Stimulated activated memory B cell treated with anti-CD40 and anti-IgM and Interleukin-4, amounts not matched to agents 10 μg/mL and 1 μg/mL and 100 μg/mL, for 72 hours (primary cell): ENCODE measurements at regions not wholly inside any gene's neighbourhood (a gene's known extent, or its start where the extent isn't known, plus 50 kb on each side); places are given as distances from the start of the nearest gene placed in this dataset.

Experiments used
- ATAC-seq: fragments of 150-1000 bp; cut with Tn5 transposase; 2 replicates; pipeline ENCODE4 v1.10.0; 2021
- H3K27ac Mint-ChIP-seq: one replicate; pipeline ENCODE4 v1.8.0; 2022; ENCODE audit warnings: mild to moderate bottlenecking, mixed read lengths
- H3K27me3 Mint-ChIP-seq: one replicate; pipeline ENCODE4 v1.8.0; 2022; ENCODE audit warnings: mixed read lengths
- H3K36me3 Mint-ChIP-seq: one replicate; pipeline ENCODE4 v1.8.0; 2022; ENCODE audit warnings: mixed read lengths
- H3K4me1 Mint-ChIP-seq: one replicate; pipeline ENCODE4 v1.8.0; 2022; ENCODE audit warnings: mixed read lengths
- H3K4me3 Mint-ChIP-seq: one replicate; pipeline ENCODE4 v1.8.0; 2022; ENCODE audit warnings: mild to moderate bottlenecking, moderate library complexity, mixed read lengths
- H3K9me3 Mint-ChIP-seq: one replicate; pipeline ENCODE4 v1.8.0; 2022; ENCODE audit warnings: mixed read lengths

DNA sequence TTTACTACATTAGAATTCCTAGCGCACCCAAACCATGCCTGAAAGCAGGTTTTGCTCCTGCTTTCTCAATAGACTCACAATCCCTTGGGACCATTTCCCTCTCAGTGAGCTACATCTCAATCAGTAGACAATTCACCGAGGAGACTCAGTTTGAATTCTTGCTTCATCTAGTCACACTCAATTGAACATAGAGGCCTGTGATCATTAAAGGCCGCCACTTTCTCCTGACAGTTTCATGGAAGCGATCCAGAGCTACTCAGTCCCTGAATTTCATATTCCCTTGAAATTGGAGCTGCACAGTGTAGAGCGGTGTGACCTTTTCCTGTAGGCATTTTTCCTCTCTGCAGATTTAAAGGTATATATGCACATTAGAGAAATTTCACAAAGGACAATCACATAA is 193.9 kb upstream of the SPOCK3 start:
- Mint-ChIP-seq H3K4me1 (no peaks in the 10 kb centered on the region), H3K27me3 (no peaks in the 10 kb centered on the region), H3K27ac (no peak overlapping the region), H3K4me3 (no peak overlapping the region), H3K36me3 (no peaks in the 10 kb centered on the region), H3K9me3 (peaks cover 6% of the 10 kb centered on the region)
- no peak for ATAC-seq

GRCh38 chr4:167431371-167431770 is 197.1 kb upstream of the SPOCK3 start:
- H3K27me3 Mint-ChIP-seq, result no peaks in the 10 kb centered on the region
- H3K36me3 Mint-ChIP-seq, result no peaks in the 10 kb centered on the region
- no peak overlapping the region for H3K4me3 Mint-ChIP-seq
- H3K9me3 Mint-ChIP-seq, result peaks cover 8% of the 10 kb centered on the region
- ATAC-seq, result no peak
- H3K27ac Mint-ChIP-seq, result no peak overlapping the region
- no peaks in the 10 kb centered on the region for H3K4me1 Mint-ChIP-seq

DNA sequence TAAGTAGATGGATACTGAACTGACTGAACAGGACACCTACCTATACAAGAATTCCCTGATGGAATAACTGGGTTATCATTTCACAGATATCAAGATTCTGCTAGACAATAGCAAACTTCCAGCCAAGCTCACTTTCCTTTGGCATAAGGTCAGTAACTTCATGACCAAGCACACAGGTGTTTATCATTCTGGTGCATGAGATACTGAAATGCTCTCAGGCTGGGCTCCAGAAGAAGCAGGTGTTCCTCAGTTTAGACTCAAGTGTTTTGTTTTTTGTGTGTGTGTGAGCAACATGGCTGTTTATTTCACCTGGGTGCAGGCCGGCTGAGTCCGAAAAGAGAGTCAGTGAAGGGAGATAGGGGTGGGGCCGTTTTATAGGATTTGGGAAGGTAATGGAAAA is 201.5 kb upstream of the SPOCK3 start:
- Mint-ChIP-seq H3K27me3 (no peaks in the 10 kb centered on the region), H3K36me3 (no peaks in the 10 kb centered on the region), H3K4me3 (no peak overlapping the region), H3K4me1 (no peaks in the 10 kb centered on the region), H3K27ac (no peak overlapping the region), H3K9me3 (peaks cover 19% of the 10 kb centered on the region)
- no peak for ATAC-seq

DNA sequence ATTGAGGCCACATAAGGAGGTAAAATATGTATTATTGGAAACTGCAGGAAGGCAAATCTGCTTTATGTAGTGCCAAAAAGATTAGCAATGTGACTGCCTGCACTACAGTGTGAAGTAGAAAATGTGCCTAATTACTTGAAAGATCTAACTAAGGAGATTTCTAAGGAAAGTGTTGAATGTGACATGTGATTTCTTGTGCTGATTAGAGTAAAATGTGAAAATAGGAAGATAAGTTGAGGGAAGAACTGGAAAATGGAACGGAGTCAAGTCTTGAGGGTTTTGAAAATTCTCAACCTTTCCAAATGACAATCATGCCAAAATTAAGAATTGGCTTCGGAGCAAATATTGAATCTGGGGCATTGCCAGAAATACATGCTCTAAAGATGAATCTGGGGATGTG is 209.5 kb upstream of the SPOCK3 start:
- Mint-ChIP-seq H3K27me3 (no peaks in the 10 kb centered on the region), H3K9me3 (peaks cover 7% of the 10 kb centered on the region), H3K27ac (no peak overlapping the region), H3K4me3 (no peak overlapping the region), H3K4me1 (no peaks in the 10 kb centered on the region), H3K36me3 (no peaks in the 10 kb centered on the region)
- no peak for ATAC-seq

DNA sequence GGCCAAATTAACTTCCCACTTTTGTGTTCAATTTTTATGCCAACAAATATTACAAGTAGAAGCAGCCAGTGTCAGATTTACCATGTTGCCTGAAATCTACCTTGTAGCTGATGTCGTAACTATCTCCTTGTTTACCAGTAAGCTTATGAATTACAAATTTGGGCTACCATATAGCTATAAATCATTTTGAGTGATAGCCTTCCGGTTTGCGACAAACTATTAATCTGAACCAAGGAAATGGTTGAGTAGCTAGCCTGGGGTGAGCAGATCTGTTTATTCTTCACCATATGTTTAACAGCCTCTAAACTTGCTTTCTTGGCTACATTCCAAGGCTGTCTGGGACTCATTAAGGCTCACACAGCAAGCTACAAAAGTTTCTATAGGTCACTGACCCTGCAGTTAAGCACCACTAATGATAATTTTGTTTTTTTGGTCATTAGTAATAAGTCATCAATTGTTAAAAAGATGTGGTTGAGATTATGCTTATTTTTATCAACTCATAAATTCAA is 218.7 kb upstream of the SPOCK3 start:
- no peak for ATAC-seq
- H3K27ac Mint-ChIP-seq, result no peak overlapping the region
- no peaks in the 10 kb centered on the region for H3K36me3 Mint-ChIP-seq
- no peak overlapping the region for H3K4me3 Mint-ChIP-seq
- no peaks in the 10 kb centered on the region for H3K27me3 Mint-ChIP-seq
- H3K9me3 Mint-ChIP-seq, result no peaks in the 10 kb centered on the region
- H3K4me1 Mint-ChIP-seq, result no peaks in the 10 kb centered on the region

DNA sequence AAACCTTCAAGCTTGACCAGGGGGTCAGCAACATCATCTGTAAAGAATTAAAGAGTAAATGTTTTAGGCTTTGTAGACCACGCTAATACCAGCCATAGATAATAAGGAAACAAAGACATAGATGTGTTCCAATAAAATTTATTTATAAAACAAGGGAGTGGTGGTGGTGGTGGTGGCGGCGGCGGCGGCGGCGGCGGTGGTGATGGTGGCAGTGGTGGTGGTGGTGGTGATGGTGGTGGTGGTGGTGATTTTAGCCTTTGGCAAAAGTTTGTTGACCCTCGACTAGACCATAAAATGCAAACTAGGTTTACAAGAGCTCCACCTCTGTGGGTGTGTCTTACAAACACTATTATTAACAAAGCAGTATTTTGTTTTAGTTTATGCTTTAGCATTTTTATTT is 222.3 kb upstream of the SPOCK3 start:
- H3K9me3 Mint-ChIP-seq, result no peaks in the 10 kb centered on the region
- H3K4me3 Mint-ChIP-seq, result no peak overlapping the region
- H3K27ac Mint-ChIP-seq, result no peak overlapping the region
- no peak for ATAC-seq
- no peaks in the 10 kb centered on the region for H3K27me3 Mint-ChIP-seq
- H3K36me3 Mint-ChIP-seq, result no peaks in the 10 kb centered on the region
- H3K4me1 Mint-ChIP-seq, result no peaks in the 10 kb centered on the region

DNA sequence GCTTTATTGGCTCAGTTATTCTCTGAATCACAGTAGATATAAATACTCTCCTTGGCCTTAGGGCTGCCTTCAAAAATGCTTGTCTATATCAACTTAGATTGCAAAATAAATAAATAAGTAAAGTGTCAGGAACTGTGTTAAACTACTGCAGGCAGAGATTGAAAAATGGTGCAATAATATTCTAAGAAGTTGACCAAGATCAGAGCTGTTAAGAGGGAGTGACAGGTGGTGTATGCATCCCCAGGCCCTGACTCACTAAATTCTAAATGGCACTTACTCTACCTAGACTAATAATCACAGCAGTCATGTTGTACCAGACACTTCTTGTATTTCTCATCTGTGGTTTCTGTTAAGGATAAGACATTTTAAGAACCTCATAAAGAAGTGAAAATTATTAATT is 235.1 kb upstream of the SPOCK3 start:
- Mint-ChIP-seq H3K9me3 (no peaks in the 10 kb centered on the region), H3K4me1 (no peaks in the 10 kb centered on the region), H3K27me3 (no peaks in the 10 kb centered on the region), H3K27ac (no peak overlapping the region), H3K36me3 (no peaks in the 10 kb centered on the region), H3K4me3 (no peak overlapping the region)
- ATAC-seq, result no peak

- H3K4me1 Mint-ChIP-seq, result no peaks in the 10 kb centered on the region
Measured at GRCh38 chr4:167475951-167476350, 241.7 kb upstream of the SPOCK3 start.

GRCh38 chr4:167492007-167492406 is 257.7 kb upstream of the SPOCK3 start:
- H3K9me3 Mint-ChIP-seq, result peaks cover 14% of the 10 kb centered on the region
- no peaks in the 10 kb centered on the region for H3K36me3 Mint-ChIP-seq
- no peaks in the 10 kb centered on the region for H3K27me3 Mint-ChIP-seq
- H3K4me1 Mint-ChIP-seq, result no peaks in the 10 kb centered on the region
- no peak overlapping the region for H3K4me3 Mint-ChIP-seq
- ATAC-seq, result no peak
- no peak overlapping the region for H3K27ac Mint-ChIP-seq

More at GRCh38 chr4:167475951-167476350, 241.7 kb upstream of the SPOCK3 start:
- H3K27ac Mint-ChIP-seq, result no peak overlapping the region
- H3K27me3 Mint-ChIP-seq, result no peaks in the 10 kb centered on the region
- no peaks in the 10 kb centered on the region for H3K9me3 Mint-ChIP-seq
- H3K36me3 Mint-ChIP-seq, result no peaks in the 10 kb centered on the region
- no peak for ATAC-seq
- no peak overlapping the region for H3K4me3 Mint-ChIP-seq

- Mint-ChIP-seq H3K36me3 (no peaks in the 10 kb centered on the region), H3K9me3 (peaks cover 3% of the 10 kb centered on the region), H3K27ac (no peak overlapping the region), H3K27me3 (no peaks in the 10 kb centered on the region), H3K4me1 (no peaks in the 10 kb centered on the region), H3K4me3 (no peak overlapping the region)
- ATAC-seq, result no peak
Measured at GRCh38 chr4:167509551-167509950, 275.3 kb upstream of the SPOCK3 start.

DNA sequence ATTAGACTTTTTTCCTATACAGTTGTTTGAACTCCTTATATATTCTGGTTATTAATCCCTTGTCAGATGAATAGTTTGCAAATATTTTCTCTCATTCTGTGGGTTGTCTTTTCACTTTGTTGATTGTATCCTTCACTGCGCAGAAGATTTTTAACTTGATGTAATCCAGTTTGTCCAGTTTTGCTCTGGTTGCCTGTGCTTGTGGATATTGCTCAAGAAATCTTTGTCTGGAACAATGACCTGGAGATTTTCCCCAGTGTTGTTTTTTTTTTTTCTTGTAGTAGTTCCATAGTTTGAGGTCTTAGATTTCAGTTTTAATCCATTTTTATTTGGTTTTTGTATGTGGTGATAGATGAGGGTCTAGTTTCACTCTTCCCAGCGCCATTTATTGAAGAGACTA is 289.8 kb upstream of the SPOCK3 start:
- no peak for ATAC-seq
- Mint-ChIP-seq H3K9me3 (peaks cover 3% of the 10 kb centered on the region), H3K27ac (no peak overlapping the region), H3K27me3 (no peaks in the 10 kb centered on the region), H3K4me3 (no peak overlapping the region), H3K4me1 (no peaks in the 10 kb centered on the region), H3K36me3 (no peaks in the 10 kb centered on the region)

DNA sequence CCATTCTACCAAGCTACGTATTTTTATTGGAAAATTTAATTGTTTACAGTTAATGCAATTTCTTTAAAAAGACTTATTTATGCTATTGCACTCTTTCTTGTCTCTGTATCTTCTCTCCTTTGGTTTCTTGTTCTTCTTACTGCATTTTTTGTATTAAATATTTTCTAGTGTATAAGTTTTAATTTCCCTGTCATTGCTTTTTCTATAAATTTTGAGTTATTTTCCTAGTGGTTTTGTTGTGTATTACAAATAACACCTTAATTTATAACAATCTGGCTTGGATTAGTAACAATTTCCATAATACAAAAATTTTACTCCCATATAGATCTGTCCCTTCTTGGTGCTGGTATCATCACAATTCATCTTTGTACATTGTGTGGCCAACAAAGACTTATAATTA is 303.5 kb upstream of the SPOCK3 start:
- H3K4me3 Mint-ChIP-seq, result no peak overlapping the region
- no peak for ATAC-seq
- H3K9me3 Mint-ChIP-seq, result peaks cover 8% of the 10 kb centered on the region
- H3K36me3 Mint-ChIP-seq, result no peaks in the 10 kb centered on the region
- no peak overlapping the region for H3K27ac Mint-ChIP-seq
- no peaks in the 10 kb centered on the region for H3K4me1 Mint-ChIP-seq
- no peaks in the 10 kb centered on the region for H3K27me3 Mint-ChIP-seq

DNA sequence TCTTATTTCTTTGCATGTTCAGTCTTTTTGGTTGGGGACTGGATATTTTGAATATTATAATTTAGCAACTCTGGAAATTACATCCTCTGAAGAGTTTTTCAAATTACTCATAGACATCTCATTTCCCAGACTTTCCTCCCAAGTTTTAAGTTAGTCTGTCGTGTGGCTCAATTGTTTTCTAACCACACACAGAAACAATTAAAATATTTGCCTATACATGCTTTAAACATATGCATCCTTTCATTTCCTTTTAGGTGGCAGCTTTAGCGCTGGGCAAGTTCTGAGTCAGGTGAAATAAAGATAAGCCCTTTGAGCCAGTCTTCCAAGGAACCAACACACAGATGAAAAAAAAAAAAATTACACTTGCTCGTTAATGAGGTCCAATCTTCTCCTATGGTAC is 307.0 kb upstream of the SPOCK3 start:
- H3K4me1 Mint-ChIP-seq, result no peaks in the 10 kb centered on the region

GRCh38 chr4:167544391-167544790 is 310.1 kb upstream of the SPOCK3 start:
- Mint-ChIP-seq H3K27me3 (no peaks in the 10 kb centered on the region), H3K9me3 (peaks cover 9% of the 10 kb centered on the region), H3K4me3 (no peak overlapping the region), H3K36me3 (no peaks in the 10 kb centered on the region), H3K27ac (no peak overlapping the region), H3K4me1 (no peaks in the 10 kb centered on the region)
- ATAC-seq, result no peak

More for the DNA sequence above, 307.0 kb upstream of the SPOCK3 start:
- H3K9me3 Mint-ChIP-seq, result peaks cover 9% of the 10 kb centered on the region
- no peak overlapping the region for H3K27ac Mint-ChIP-seq
- H3K27me3 Mint-ChIP-seq, result no peaks in the 10 kb centered on the region
- H3K4me3 Mint-ChIP-seq, result no peak overlapping the region
- H3K36me3 Mint-ChIP-seq, result no peaks in the 10 kb centered on the region
- no peak for ATAC-seq

DNA sequence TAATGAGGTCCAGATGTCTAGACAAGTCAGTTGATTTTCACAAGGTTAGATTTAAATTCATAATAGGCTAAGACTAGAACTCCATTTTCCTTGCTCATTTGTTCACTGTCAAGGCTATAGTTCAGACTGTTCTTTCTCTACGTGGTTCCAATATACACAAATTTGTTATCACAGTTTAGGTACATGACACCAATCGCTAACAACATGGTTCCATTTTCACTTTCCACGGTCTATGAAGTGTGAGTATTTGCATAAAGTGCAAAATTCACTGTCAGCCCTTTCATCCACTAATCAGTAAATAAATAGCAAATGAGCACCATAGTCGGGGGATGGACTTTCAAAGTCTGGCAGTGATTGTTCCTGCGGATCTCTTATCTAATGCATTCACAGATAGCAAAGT is 315.7 kb upstream of the SPOCK3 start:
- Mint-ChIP-seq H3K27ac (no peak overlapping the region), H3K4me1 (no peaks in the 10 kb centered on the region), H3K27me3 (no peaks in the 10 kb centered on the region), H3K4me3 (no peak overlapping the region), H3K36me3 (no peaks in the 10 kb centered on the region), H3K9me3 (peaks cover 13% of the 10 kb centered on the region)
- ATAC-seq, result no peak

DNA sequence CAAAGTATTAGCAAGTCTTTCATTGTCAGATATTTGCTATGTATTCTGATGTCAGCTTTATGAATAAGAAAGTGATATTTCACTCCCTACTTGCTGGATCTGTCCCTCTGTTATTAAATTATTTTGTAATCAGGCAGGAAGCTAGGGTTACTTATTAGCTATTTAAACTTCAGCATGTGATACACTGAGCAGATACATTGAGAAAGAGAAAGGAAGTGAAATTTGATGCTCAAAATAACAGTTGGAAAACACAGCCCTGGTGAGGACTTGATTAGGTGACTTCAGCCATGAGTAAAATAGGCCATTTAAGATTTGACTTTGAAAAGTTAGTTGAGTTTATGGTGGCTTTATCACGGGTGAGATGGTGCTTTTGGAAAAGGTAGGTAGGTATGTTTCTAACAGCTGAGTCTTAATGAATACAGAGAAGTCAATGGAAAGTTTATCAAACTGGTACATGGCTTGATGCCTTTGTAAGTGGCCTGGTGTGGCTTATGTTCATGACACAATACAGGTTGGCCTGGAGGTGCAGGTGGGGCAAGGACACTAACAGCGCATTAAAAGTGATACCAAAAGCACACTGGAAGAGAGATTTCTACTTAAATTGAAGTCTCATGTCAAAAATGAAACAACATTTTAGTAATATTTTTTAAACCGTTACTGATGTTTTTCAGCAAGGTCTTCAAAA is 321.2 kb upstream of the SPOCK3 start:
- H3K36me3 Mint-ChIP-seq, result no peaks in the 10 kb centered on the region
- no peaks in the 10 kb centered on the region for H3K27me3 Mint-ChIP-seq
- no peak for ATAC-seq
- H3K27ac Mint-ChIP-seq, result no peak overlapping the region
- H3K4me1 Mint-ChIP-seq, result no peaks in the 10 kb centered on the region
- peaks cover 16% of the 10 kb centered on the region for H3K9me3 Mint-ChIP-seq
- no peak overlapping the region for H3K4me3 Mint-ChIP-seq
